Pons (tissue), 1 donor: ENCODE measurements at regions not wholly inside any gene's neighbourhood (a gene's known extent, or its start where the extent isn't known, plus 50 kb on each side); places are given as distances from the start of the nearest gene placed in this dataset.
A peak's percentile ranks its signal among the peaks of the same experiment; 100 is the strongest.

Experiments used
- DNase-seq: peaks from one replicate; pipeline ENCODE4 v3.0.0-alpha.2; 2016; ENCODE audit warnings: low spot score

DNA sequence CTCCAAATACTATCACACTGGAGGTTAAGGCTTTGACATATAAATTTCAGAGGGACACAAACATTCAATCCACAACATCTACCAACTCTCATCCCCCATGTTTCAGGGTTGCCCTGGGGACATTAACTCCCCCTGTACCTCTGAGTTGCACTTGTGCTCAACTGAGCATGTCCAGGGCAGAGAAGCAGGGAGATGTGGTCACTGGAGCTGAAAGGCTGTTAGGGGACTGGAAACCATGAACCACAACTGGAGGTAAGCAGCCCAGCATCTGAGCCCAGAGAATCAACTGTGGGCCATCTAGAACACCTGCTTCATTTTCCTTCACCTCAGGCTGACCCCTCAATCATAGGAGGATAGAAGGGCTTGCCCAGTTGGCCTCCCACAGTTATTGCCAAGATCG lies 641.1 kb downstream of the MID1IP1 start:
- no peak for DNase-seq

DNA sequence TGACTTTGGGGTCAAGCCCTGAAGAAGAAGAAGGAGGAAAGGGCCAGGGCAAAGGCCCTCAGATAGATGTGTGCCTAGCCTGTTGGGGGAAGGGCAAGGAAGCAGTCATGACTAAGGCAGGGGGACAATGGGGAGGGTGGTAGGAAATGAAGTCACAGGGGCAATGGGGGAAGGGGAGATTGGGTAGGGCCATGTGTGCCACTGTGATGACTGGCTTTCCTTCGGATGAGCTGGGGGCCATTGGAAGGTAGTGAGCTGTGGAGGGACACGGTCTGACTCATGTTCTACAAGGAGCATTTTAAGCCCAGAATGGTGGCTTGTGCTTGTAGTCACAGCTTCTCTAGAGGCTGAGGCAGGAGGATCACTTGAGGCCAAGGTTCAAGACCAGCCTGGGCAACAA lies 642.0 kb downstream of the MID1IP1 start:
- DNase-seq: no peak

DNA sequence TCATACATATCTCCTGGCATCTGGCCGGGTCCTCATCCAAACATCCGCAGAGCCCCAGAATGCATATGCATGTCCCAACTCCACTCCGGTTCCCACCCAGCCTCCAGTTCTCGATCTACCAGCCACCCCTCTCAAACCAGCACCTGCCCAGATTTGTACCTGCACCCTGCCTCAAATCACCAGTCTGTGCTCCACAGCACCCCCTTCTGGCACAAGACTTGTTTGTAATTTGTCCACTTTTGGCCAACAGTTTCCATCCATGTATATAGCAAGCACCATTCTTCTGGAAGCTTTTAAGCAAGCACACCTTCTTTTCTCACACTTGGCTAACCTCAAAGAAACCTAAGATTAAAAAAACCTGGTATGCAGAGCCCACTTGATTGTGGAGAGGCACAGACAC lies 644.1 kb downstream of the MID1IP1 start:
- DNase-seq: no peak

DNA sequence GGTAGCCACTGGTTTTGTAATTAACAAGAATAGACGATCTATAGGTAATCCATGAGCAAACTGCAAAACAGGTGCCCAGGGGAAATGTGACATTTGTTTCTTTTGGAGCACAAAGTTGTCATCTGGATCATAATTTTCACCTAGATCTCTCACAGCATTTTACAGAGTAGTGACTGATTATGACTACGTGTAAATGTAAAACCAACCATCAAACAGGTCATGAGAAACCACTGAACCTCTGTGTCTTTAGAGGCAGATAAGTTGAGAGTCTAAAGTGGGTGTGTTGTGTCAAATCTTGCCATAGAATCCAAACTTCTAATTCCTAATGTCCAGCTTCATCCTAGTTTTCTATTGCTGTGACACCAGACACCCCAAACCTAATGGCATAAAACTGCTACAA lies 648.1 kb downstream of the MID1IP1 start:
- no peak for DNase-seq

DNA sequence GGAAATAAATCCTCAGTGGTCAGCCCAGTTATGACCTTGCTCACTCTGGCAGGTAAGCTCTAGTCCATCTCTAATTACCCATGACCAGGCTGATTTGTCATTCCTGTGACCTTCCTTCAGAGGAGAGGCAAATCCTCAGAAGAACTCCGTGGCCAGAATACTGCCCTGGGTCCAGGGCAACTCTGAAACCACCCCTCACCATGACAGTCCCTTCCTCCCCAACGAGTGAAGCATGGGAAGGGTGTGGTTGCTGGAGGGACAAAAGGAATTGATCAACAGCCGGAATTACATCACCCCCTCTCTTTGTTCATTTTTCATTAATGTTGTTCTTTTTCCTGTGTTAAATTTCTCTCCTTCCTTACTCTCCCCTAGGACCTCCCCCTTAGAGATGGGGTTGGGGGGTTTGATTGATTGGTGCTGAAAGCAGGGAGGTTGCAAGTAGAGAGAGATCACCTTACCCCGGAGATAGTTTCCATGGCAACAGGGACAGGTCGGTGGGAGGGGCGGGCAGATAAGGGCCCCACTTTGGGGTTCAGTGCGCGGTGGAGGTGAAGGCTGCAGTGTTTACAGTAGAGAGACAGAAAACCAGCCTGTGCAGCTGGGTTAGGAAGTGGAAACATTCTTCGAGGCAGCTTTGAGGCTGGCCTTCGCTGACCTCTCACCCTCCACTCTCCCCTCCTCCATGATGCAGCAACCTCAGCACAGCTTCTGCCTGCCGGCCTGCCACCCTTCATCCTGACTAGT lies 647.4 kb downstream of the BCOR start:
- DNase-seq: no peak

DNA sequence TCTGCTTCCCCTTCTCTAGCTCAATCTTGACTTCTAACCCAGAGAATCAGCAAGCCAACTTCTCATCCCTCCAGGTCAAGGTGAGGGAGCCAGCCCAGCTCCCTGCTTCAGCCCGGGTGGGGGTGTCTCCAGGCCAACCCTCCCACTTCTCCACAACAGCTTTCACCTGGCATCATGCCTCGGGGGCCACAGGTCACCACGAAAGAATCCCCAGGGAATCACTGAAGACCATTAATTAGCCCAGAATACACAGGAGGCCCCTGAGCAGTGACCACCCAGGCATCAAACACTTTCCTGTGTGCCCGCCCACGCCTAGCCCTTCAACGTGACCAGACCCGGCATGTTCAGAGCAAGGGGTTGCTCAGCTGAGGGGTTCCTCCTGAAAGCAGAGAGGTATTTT lies 646.7 kb downstream of the BCOR start:
- no peak for DNase-seq

DNA sequence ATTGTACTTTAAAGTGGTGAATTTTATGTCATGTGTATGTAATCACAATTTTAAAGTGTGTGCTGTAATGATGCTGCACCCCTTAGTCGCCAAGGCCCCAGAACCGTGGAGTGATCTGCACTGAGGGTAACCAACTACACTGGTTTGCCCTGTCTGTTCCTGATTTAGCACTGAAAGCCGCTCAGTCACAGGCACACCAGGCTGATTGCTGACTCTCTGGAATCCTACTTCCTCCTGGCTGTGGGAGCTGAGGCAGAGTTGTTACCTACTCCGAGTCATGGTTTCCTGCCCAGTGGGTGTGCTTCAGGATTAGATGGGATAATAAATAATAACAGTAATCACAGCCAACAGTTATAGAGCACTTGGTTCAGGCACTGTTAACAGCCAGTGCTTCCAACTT lies 645.4 kb downstream of the BCOR start:
- no peak for DNase-seq

DNA sequence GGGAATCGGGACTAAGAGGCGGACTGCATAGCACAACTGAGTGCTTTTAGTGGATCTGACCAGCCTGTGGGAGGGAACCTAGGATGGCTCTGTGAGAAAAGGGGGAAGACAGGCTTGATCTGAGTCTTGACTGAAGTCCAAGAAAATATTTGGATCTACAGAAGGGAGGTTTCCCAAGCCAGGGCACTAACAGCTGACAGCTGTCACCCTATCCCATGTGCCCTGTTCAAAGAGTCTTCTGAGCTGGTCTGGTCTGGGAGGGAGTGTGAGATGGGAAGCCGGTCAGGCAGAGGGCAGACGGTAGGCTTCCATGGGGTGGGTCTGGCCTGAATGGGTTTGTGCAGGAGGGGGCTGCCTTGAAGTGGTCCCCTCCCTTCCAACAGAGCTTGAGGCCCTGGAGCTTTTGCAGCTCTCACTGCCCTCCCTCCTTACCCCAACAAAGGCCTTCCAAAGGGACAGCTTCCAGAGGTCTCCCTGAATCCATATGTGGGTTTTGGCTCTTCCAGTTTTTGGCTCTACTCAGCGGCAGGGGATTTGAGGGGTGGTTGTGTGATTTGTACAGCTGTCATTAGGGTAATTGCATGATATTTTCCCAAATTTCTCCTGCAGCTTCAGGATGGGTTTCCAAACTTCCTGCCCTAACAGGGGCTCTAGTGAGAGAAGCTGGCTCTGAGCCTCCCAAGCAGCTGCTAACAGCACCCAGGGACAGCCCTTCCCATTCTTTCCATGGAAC lies 643.7 kb downstream of the BCOR start:
- no peak for DNase-seq

DNA sequence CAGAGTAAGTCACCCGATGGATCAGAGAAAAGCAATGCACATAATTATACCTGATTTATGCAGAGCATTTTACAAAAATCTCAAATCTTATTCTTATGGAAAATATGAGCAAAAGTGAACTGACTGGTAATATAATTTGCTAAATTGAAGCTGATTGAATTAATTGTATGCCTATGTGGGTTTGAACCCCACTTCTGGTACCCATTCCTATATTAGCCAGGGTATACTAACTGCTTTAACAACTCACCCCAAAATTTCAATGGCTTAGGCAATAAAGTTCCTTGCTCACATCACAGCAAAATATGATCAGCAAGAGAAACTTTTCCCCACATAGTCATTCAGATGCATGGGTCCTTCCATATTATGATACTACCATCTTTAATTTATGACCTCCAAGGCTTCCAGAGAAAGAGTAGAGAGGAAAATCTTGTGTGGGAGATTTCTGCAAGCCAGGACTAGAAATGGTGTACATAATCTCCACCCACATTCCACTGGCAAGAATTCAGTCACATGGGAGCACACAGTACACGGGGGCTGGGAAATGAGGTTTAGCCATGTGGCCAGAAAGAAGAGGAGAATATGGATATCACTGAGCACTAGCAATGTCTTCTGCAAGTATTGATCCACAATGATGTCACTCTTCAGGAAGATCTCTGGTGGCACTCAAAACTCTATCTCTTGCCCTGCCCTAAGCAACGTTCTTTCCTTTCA lies 640.7 kb downstream of the BCOR start:
- no peak for DNase-seq

DNA sequence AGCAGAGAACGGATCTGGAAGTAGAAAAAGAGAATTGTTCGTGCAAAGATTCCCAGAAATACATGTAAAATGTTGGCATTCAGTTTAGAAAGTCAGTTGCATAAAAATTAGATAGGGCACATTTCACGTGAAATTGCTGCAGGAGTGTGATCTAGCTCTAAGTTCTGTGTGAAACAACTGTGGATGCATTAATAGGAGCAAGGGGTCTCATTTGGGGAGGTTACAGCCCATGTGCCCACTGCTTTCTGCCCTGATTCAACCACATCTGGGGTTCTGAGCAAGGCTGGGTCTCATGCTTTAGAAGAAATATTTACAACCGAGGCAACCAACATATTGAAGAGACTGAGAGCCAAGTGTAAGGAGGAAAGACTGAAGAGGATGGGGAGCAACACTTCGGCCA lies 639.0 kb downstream of the BCOR start:
- DNase-seq: no peak

DNA sequence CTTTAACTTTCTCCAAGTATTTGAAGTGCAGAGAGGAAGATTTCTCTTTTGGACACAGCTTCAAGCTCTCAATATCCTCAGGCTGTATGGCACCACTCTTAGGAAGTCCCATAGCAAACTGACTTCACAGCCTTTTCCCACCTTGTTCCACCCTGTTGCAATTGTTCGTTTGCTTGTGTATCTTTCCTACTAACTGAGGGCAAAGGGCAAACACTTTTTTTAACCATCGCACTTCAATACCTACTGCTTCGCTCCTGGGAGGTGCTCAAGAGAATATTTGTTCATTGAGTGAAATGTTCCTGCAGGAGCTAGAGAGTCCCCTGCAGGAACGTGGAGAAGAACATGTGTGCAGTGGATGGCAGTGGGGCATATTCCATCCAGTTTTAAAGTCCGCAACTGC lies 638.6 kb downstream of the BCOR start:
- no peak for DNase-seq

DNA sequence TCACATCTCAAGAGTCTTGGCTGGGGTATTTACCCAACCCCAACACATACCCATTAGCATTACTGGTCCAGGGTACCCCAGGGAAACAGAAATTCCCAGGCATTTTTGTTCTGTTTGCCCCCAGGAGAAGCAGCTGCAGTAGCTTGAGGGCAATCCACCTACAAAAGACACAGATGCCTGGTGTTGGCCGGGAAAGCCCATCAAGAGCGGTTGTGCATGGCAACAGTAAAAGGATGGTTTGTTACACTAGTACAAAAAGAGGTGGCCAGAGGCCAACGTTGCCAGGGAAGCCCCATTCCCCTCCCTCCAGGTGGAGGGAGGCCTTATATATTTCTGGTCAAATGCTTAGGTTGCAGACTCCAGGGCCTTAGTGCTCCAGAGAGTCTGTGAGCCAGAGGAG lies 637.8 kb downstream of the BCOR start:
- DNase-seq: no peak

DNA sequence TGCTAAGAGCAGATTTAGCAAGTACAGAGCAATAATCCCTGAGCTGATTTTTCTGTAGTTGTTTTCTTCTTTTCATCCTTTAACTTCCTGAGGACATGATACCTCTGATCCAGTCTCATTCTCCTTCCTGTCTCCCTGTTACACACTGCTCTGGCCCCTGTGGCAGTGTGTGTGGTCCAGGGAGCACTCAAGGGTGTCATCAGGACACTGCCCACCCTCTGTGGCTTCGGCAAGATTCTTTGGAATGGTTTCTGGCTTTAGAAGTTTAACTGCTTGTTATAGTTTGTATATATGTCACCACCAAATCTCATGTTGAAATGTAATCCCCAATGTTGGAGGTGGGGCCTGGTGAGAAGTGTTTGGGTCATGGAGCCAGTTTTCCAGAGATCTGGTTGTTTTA lies 637.3 kb downstream of the BCOR start:
- DNase-seq: no peak

DNA sequence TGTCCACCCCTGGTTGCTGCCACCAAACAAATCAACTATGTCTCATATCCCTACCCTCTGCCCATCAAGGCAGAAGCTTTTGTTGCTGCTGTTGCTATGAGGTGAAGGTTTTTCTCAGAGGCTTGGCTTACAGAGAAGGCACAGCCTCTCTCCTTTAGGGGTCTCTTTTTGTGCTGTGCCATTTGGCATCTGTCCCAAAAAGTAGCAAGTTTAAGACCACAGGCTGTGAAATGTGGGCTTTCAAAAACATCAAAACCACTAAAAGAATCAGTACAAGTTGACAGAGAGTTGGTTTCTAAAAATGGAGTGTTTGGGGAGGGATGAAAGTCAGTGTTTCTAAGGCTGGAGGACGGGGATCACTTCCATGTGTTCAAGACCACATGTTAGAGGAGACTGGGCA lies 634.9 kb downstream of the BCOR start:
- DNase-seq: no peak

DNA sequence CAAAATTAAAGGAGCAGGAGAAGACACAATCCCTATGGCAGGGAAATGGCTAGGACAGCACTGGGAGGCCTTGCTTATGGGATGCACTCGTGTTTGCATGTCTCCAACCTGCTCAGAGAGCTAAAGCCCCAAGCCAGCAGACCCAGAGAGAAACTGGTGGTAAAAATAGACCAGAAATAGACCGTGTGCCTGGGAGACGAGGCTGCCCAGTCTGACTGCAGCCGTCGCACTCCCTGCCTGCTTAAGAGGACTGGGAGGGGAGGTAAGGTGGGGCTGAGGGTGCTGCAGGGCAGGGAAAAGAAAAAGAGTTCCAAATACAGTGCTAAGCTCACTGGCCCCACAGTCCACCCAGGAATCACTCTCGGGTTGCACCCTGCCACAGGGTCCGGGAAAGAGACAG lies 633.5 kb downstream of the BCOR start:
- no peak for DNase-seq

DNA sequence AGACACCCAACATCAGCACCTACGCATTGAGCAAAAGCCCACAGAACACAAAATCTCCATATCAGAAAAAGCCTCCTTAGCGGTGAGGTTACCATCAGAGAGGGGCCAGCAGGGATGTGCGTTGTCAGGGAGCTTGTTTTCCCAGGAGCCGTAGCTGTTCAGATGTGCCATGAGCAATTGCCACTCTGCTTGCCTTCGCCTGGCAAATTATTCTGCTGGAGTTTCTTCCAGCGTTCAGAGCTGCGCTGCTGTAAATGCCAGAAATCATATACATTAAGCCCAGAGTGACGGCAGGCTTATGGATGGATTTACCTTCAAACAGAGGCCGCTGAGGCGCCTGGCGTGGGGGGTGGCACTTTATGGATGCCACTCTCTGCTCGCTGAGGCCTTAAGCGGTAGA lies 632.3 kb downstream of the BCOR start:
- DNase-seq: no peak

DNA sequence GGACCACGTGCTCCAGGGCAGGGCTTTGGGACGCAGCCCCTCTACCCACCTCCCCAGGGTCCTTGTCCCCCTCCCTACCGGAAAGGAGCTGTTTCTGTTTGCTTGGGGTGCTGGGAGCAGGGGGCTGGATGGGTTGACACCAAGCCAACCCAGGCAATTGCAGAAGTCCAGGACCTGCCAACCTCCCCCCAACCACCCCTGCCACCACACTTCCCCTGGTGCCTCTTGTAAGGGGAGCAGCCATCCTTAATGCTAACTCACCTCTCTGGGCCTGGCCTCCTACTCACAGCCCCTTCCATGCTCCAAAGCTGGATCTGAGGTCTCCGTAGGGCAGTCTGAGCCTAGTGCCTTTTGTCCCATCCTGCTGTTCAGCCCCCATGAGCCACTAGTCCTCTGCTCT lies 631.9 kb downstream of the BCOR start:
- no peak for DNase-seq

DNA sequence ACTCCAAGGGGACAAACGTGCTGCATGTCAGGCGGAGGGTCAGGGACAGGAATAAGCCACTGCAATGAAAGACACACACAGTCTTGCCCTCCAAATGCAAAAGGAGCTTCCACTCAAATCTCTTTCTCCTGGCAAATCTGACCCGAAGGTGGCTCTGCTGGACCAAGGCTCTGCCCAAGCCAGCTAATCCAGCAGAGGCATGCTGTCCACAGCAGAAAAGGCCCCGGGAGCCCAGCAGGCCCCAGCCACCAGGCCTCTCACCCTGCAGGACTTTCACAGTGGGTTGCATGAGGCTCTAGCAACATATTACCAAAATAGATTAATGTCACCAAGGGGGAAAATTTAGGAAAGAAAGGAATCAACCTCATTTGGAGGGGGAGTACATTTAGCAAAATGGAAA lies 628.6 kb downstream of the BCOR start:
- no peak for DNase-seq

DNA sequence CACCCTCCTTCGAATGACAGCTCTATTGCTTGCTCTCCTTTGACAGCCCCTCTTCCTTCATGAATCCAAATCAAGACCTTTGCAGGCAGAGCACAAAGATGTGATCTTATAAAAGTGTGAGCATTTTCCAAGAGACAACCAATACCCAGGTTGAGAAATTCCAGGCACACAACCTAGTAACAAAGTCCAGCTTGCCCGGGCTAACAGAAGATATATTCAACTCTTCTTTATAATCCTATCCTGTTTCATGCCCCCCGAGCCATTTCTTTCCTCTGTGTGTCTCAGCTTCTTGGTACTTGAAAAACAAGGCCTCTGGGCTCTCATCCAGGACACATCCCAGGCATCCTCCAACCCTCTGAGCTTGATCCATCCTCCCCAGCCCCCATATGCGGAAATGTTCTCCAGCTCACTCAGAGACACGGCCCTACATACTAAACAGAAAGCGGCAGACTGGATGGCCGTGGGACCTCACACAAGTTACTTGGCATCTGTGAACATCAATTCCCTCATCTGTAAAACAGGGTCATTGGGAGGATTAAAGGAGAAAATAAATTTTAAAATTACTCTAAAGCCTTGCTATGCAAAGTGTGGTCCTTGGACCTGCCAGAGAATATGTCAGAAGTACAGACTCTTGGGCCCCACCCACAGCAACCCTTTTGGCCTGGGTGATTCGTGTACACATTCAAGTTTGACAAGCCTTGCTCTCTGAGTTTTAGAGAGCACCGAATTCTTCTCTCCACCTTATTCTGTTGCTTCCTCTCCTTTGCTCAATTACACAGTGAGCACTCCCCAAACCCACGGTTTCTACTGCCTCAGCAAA lies 627.0 kb downstream of the BCOR start:
- DNase-seq: peak; percentile 35

DNA sequence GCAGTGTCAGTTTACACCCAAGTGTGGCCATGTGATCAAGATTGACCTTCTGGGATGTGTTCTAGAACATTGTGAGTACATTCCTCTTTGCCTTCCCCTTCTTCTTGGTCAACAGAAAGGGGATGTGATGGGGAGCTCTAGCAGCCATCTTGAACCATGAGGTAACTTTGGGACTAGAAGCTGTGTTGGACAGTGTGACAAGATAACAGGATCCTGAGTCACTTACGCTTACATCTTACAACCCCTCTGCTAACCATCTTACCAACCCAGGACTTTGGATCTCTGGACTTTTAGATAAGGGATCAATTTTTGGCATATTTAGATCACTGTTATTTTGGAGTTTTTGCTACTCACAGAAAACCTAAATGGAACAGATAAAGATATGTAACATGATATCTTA lies 625.6 kb downstream of the BCOR start:
- no peak for DNase-seq

DNA sequence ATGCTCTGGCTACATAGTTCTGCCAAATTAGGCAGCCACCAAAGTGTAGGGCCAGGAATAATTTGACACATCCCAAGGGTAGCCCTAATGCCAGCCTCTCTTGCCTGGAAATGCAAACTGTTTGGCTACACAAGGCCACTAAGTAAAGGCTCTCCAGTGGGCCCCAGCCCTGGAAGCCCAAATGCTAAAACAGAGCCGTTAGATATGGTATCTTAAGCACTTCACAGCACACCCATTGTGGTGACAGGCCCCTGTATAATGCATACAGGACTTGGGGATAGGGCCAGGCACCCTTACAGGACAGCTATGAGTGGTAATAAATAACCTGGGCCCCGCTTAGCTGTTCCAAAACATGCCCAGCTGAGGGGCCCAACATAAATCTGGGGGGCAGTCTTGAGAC lies 623.9 kb downstream of the BCOR start:
- no peak for DNase-seq

DNA sequence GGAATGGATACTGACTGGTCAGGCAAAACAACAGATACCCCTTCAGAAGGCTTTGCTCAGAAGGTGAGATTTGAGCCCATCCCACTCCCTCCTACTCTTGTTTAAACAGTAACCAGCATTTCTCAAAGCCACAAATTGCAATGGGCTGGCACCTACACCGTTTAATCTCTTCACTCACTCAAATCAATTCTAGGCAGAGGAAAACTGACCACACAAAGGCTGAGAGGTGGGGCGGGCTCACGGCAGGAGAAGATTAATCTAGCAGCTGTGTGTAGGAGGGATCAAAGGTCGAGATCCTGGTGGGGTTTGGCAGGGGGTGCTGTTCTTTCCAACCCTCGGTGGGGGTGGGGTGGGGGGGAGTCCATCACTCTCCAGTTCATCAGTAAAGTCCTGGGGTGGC lies 622.4 kb downstream of the BCOR start:
- DNase-seq: no peak
